Epidermal melanocyte (primary cell): ENCODE measurements at regions not wholly inside any gene's neighbourhood (a gene's known extent, or its start where the extent isn't known, plus 50 kb on each side); places are given as distances from the start of the nearest gene placed in this dataset.

ENCODE experiments used
- DNase-seq: peaks from one replicate; pipeline ENCODE4 v3.0.0; 2011; ENCODE audit warnings: low spot score; ENCODE audit not compliant: insufficient read length

DNA sequence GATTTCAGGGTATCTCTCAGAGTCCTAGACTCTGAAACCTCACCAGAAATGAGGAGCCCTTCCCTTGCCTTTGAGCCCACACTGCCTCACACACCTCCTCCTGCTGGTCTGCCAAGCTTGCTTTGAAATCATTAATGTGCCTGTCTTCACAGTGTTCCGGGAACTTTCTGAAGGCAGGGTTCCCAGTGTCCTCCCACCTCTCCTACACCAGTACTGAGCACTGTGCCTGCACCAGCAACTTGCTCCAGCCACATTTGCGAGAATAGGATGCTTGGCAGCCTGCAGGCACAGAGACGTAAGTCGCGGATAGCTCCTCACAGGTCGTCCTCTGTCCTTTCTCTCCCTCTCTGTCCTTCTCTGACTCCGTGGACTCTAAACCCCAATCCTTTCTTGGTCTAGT is 408.4 kb upstream of the EEF2KMT start:
- no peak for DNase-seq

DNA sequence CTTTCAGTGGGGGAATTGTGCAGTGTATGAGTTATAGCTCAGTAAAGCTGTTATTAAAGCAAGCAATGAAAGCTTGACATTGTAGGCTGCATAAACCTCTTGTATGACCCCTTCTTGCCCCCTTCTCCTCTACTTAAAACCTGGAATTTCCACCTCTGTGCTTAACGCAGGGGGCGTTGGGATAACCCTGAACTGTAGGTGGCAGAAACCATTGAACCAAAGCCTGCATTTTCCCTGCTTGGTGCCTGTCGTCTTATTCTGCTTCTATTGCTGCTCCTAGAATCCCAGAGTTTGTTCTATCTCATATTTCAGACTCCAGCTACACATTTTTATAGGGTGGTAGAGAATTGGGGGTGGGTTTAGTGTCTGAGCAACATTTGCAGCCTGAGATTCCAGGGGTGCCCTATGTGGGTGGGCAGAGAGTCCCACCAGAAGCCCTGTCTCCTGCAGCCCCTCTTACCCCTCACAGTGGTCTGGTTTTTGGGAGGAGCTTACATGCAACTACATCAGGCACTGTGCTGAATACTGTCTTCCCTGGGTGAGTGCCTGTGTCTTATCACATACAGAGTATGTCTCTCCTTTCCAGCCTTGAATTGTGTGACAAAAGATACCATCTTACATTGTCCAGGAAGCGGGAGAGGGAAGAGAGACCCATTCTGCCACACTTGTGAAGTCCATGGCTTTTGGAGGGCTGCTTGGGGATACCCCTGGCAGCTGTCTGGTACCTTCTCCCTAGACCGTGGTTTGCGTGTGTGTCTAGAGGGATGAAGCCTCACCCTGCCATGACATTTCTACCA is 407.7 kb upstream of the EEF2KMT start:
- no peak for DNase-seq

DNA sequence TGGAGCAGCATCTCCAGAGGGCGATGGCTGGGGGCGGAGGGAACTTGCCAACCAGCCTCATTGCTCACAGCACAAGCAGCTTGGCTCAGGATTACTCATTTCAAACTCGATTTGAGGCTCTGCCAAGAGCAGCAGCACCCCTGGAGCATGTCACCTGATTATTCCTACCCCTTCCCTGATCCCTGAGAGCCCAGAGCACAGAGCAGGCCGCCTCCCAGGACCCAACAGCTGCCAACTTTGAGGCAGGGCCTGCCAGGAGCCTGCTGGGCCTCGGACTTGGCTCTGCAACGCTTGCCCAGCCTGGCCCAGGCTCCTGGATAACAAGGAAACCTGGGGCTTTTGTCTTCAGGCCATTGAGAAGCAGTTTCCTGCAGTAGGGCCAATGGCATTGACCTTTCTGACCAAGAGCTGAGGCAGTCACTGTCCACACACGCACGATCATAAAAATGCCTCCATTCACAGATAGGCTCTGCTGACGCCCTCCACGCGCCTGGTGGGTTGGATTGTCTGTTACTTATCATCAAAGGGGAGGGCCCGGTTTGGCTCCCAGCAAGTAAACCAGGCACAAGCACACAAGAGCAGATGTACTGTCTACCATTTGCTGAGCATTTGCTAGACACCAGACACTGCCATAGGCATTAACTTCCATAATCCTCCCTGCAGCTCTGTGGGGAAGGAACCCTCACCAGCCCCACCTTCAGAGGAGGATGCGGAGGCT is 406.6 kb upstream of the EEF2KMT start:
- DNase-seq = no peak

DNA sequence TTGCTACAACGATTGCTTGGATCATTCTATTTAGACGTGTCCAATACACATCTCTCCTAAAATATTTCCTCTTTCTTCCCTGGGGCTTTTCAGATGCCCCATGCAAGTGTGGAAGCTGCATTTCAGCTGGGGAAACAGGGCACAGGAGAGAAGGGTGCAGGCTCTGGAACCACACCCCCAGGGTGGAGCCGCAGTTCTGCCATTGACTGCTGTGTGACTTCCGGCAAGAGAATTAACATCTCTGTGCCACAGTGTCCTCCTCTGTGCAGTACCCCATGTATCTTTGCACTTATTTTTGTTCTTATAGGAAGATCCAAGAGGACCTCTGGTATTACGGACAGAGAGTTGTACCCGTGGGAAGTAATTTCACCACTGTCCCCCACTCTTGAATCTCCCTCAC is 405.3 kb upstream of the EEF2KMT start:
- no peak for DNase-seq

DNA sequence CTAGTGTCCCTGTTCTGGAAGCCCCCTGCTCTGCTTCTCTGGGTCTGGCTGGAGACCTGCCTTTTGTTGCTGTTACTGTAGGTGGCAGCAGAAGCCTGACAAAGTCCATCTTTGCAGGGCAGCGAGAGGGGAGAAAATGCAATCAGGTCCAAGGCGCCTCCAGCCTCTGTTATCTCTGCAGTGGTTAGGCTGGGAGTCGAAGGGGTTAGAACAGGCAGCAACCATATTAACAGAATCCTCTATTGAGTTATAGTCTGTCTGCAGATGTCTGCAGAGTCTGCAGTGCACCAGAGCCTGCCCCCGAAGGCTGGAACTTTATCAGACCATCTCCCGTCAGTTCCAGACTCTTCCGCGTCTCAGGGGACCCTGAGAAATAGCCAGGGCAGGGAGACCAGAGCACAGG is 404.9 kb upstream of the EEF2KMT start:
- no peak for DNase-seq

DNA sequence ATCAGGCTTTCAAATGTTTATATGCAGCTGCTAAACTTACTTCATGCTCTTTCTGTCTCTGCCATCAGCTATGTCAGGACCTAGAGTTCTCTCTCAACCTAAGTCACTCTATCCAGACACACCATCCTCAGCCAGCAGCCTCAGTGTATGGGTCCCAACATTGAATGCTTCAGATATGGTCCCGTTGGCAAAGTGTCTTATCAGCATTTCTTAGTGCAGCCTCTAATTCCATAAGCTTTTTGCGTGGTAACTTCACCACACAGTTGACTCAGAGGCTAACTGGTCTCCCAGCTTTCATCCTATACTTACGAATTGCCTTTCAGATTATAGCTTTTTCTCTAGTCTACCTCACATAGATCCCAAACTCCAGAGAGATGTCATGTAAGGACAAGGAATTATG is 402.9 kb upstream of the EEF2KMT start:
- DNase-seq = no peak

DNA sequence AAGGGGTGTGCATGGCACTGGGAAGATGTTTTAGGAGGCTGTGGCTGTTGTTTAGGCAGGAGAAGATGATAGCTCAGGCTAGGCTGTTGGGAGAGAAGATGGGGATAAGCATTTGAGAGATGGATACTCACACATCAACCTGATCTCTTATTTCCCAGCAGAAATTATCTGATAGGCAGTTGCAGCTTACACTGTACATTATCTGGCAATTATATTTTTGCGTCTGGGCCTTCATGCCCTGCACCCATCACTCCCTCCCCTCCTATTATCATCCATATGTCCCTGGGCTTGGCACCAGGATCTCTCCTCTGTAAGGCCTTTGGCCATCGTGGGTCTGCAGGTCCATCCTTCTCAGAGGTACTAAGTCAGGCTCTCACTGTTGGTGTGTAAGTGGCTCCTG is 401.0 kb upstream of the EEF2KMT start:
- DNase-seq = no peak

DNA sequence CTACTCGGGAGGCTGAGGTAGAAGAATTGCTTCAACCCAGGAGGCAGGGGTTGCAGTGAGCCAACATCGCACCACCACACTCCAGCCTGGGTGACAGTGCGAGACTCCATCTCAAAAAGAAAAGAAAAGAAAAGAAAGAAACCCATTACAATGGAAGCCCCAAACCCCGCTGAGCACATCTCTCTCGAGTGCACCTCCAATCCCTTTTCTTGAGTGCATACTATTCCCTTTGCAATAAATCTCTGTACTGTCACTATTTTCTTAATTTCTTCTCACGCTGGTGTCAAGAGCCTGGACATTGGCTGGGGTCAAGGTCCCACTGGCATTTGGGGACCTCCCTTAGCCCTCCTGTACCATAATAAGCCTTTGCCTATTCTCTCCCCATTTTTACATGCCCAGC is 398.4 kb upstream of the EEF2KMT start:
- no peak for DNase-seq

DNA sequence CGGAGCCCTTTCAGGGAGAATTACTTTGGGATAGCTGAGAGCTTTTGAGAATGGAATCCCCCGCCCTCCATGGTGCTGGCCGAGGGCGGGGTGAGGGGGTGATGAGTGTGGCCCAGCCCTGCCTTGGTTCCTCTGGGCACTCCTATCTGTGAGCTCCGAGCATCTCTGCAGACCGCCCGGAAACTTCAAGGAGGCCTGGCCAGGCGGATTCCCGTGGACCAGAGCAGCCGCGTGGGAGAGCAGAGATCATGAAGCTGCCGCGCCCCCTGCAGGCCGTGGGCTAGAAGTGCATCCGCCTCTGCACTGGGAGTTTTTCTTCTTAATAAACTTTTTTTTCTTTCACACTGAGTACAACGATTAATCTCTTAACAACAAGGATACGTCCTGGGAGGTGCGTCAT is 392.9 kb upstream of the EEF2KMT start:
- no peak for DNase-seq

DNA sequence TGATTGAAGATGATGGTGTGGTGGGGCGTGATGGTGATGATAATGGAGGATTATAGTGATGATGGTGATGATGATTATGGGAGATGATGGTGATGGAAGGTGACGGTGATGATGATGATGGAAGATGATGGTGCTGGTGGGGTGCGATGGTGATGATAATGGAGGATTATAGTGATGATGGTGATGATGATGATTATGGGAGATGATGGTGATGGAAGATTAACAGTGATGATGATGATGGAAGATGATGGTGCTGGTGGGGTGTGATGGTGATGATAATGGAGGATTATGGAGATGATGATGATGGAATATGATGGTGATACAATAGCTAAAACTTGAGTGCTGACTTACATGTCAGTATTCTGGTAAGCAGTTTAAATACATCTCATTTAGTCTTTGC is 391.0 kb upstream of the EEF2KMT start:
- DNase-seq = no peak

DNA sequence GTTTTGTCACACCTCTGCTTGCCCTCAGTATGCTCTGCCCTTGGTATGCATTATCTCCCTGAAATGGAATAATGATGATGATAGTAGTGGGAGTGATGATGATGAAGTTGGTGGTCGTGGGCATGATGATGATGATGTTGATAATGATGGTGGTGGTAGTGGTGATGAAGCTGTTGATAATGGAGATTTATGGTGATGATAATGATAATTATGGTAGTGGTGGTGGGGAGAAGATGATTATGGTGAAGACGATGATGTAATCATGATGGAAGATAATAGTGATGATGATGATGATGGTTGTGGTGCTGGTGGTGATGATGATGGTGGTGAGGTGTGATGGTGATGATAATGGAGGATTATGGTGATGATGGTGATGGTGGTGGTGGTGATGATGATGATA is 390.1 kb upstream of the EEF2KMT start:
- DNase-seq = no peak

DNA sequence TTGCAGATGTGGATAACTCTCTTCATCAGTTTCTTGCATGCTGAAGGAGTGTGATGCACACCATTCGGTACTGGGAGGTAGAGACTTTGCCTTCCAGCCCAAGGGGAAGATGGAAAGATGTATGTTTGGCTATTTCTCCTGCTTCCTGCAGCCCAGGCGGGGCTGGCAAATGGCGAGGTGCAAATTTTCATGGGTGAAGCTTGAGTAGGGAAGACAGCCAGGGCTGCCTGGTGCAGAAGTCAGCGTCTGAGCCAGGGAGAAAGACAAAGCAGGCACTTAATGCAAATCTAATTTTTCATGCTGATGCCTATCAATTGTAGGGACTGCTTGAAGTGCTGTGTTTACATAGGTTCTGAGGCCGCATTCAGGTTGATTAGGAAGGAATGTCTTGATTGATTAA is 384.7 kb upstream of the EEF2KMT start:
- no peak for DNase-seq

DNA sequence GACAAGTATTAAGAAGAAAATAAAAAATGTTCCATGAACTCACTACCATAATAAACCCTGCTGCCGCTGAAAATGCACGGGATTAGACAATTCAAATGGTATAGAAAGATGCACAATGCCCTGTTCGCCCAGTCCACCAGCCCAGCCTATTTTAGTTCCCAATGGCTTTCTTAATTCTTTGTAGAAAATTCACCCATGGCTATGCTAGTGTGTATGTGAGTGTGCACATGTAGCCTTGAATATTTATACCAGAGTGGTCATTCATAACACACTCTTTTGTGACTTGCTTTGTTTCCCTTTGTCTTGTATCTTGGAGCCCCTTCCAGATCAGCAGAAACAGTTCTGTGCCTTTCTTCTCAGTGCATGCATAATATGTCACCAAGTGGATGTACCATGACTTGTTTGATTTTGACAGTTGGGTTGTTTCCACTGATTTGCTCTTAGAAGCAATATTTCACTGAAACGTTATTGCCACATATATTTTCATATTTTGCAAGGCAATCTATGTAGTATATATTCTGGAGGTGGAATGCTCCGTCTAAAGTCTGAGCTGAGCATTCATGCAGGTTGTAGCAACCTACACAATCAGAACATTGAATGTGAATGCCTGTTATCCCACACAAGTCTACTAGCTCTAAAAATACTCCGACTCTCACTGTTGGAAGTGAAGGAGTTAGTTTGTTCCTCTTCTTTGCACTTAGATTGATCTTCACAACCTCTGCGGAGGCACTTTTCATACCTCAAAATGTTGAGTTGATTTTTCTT is 383.0 kb upstream of the EEF2KMT start:
- no peak for DNase-seq

DNA sequence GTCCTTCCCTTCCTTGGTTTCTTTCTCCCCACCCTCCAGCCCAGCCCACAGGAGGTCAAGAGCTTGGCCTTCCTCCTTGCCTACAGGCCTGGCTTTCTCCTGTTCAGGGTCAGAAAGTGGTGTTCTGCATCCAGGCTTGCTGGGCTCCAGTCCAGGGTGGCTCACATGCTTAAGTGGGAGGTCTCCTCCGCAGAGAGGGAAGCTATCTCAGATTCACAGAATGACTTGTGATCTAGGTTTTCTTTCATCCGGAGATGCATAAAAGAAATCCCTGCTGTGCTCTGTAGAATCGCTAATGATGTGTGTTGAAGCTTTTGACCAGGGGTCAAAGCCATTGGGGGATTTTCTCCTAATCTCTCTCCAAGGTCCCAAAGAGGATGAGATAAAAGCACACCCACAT is 382.3 kb upstream of the EEF2KMT start:
- no peak for DNase-seq

DNA sequence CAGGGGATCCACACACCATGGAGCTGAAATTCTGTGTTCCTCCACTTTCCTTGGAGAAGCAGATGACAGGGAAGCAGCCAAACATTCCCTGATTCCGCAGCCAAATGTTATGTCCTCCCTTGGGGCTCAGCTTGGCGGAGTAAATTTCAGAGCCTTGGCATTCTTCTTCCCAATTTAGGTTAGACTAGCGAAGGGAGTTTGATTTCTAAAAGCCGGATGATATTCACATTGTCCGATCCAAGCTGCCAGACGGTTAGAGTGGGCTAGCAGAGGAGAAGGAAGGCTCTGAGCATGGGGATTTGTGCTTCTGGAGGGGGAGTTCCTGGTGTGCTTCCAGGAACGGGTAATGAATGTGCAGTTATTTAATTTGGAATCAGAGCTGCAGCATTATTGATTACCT is 380.4 kb upstream of the EEF2KMT start:
- no peak for DNase-seq

DNA sequence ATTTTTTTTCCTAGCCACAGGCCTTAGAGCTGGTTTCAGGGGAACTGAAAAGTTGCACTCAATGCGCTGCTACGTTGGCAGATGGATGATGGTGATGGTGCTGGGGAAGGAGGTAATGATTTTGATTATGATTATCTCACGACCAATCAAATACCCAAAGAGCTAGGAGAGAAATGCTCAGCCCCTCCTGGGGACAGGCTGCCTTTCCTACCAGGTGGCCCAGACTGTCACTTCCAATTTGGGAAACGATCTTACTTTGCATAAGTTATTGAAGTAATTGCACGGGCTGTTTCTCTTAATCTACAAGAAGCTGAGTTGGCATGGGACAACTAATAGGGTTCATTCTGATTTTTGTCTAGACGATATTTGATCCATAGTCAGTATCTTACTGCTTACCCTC is 379.7 kb upstream of the EEF2KMT start:
- DNase-seq = no peak

DNA sequence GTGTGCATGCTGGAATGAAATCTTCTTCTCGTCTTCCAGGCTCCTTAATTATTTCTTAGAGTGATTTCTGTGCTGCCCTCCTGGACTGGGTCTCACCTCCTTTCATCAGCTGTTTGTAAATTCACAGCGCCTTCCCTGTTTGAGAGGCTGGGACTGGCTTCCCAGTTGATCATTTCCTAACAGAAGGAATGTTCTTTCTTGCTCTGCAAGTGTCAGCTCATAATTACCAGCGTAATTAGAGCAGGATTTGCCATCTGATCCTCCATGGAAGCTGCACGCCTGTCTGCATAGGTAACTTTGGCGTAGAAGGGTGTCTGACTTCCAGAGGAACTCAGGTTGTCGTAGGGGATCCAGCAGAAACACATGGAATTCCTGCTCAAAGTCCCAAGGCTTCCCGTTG is 375.0 kb upstream of the EEF2KMT start:
- no peak for DNase-seq

DNA sequence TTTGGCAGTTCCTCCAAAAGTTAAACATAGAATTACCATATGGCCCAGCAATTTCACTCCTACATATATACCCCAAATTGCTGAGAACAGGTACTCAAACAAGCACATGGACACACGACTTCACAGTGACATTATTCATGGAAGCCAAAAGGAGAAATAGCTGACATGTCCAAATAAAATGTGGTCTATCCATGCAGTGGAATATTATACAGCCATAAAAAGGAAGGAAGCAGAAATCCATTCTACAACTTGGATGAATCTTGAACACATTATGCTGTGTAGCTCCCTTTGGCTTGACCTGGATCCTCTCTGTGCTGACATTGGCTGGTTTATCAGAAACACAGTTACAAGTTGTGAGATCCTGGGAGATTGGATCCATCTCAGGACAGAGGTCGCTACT is 370.9 kb upstream of the EEF2KMT start:
- DNase-seq = no peak

DNA sequence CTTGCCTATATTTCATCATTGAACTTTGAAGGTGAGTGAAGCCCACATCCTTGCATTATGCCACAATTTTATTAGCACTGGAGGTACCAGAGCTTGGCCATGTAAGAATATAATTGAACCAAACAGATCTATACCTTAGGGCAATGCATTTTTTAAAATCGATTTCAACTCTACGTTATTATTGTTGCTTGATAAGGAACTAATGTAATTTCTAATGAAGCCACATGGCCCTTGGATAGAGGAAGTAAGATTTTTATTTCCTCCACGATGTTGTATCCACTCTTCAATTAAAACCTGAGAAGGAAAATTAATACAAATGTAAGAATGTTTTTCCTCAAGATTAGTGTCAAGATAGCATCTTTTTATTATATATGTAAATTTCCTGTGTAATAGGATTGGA is 370.0 kb upstream of the EEF2KMT start:
- no peak for DNase-seq

DNA sequence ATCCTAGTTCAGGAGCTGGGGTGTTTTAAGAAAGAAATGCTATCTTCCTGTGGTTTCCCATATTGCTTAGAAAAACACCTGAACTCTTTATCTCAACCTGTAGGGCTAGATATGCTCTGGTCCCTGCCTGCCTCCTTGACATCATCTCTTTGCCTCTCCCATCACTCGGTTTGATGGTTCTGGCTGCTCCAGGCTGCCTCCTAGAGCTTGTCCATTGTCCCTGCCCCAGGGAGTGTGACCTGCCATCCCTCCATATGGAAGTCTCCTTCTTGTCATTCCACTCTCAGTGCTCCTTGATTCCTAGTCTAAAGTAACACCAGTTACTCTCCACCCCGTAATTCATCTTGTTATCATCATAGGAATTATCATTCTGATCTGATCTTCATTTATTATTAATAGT is 369.0 kb upstream of the EEF2KMT start:
- DNase-seq = no peak

DNA sequence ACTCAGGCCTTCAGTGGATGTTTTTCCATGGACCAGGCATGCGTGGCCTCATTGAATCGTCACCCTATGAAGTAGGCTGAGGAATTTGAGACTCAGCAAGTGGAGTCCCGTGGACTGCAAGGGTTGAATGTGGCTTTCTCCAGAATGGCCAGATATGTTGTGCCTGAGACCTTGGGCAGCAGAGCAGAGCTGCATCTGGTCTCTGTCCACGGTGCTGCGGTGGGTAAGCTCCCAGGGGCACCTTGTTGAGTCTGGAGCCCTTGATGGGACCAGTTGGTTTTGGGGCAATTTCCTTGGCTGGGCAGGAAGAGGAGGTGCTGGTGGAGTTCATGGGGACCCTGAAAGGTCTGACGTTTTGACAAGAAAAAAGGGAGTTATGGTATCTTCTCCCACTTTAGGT is 368.1 kb upstream of the EEF2KMT start:
- no peak for DNase-seq

DNA sequence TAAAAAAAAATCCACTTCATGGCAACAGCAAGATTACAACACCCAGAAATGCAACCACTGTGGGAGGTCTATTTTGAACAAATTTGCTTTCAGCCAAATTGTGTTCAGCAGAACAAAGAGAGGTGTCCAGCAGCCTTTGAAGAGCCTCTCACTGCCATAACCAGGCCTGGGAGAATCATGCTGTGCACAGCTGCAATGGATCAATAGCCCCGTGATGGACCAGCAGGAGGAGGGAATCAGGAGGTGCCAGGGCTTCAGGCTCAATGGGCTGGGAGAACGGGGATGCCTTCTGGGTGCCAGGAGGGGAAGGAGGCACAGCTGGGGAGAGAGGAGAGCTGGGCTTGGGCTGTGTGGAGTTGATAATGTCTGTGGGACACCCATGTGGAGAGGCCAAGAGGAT is 366.2 kb upstream of the EEF2KMT start:
- DNase-seq = no peak
